SHP77 (cell line): ENCODE measurements at regions not wholly inside any gene's neighbourhood (a gene's known extent, or its start where the extent isn't known, plus 50 kb on each side); places are given as distances from the start of the nearest gene placed in this dataset.
"Not testable (repeated sequence)": the region's sequence is repeated elsewhere in the genome, so short reads cannot be mapped to it uniquely, and the experiment has no call there.

ENCODE experiments used
- DNase-seq, 2 experiments: peaks; one replicate each; lab custom pipeline; 2025; lab: John Stamatoyannopoulos, UW

DNA sequence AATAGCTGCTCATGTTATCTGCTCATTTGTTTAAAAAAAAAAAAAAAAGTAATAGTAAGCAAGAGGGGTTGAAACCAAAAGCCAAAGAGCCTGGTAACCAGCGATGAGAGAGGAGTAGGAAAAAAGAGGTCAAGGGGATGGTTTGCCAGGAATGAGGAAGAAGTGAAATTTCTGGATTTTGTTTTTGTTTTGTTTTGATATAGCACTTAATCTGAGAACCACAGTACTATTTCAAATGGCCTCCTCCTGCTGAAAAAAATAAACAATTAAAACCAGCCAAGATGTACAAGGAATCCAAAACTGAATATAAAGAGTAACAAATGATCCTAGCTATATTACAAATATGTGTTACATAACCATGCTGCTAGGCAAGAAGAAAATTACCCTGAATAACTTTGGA, 213.1 kb downstream of the FGFR2 start:
- no peak for DNase-seq

DNA sequence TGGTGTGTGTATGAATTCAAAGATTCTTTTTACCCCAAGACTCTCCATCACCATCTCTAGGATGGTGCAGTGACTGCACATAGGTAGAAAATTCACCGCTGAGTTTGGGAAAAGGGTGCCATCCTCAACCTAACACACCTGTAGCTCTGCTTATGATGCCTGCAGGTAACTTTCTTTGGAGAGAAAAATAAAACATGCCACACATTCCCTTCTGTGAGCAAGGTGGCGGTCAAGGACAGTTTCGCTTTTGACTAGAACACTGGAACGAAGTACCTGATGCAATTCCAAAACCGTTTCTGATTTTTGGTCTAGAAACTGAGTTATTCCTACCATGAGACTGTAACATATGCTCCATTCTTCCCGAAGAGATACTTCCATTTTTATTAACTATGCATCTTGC, 205.6 kb downstream of the FGFR2 start:
- DNase-seq = no peak

DNA sequence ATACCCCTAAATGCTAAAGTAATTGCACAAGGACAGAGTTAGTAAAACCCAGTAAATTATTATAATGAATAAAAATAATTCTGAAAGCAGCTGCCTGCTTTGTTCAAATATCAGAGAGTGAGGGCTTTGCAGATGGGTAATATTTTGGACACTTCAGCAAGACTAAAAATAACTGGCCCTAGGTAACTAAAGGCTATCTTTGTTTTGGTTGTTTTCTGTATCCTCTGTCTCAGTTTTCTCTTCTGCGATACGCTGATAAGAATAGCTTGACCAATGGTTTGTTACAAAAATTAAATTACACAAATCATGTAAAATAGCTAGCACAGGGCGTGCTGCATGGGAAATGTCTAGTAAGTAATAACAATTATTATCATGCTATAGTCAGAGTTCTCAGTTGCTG, 204.7 kb downstream of the FGFR2 start:
- no peak for DNase-seq

DNA sequence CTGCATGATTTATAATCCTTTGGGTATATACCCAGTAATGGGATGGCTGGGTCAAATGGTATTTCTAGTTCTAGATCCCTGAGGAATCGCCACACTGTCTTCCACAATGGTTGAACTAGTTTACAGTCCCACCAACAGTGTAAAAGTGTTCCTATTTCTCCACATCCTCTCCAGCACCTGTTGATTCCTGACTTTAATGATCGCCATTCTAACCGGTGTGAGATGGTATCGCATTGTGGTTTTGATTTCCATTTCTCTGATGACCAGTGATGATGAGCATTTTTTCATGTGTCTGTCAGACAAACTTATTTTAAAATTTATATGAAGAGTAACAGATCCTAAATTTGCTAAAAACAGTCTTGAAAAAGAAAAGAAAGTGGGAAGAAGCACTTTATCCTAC, 197.7 kb downstream of the FGFR2 start:
- DNase-seq = not testable (repeated sequence)

DNA sequence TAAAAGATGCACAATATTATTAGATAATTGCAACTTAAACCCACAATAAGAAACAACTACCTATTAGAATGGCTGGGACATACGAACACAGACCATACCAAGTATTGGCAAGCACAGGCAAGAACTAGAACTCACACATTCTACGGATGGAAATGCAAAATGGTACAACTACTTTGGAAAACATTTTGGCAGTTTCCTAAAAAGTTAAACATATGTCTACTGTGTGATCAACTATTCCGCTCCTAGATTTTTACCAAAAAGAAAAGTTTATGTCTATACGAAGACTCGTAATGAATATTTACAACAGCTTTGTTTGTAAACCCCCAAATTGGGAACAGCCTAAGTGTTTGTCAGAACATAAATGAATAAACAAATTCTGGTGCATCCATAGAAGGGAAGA, 194.7 kb downstream of the FGFR2 start:
- no peak for DNase-seq

DNA sequence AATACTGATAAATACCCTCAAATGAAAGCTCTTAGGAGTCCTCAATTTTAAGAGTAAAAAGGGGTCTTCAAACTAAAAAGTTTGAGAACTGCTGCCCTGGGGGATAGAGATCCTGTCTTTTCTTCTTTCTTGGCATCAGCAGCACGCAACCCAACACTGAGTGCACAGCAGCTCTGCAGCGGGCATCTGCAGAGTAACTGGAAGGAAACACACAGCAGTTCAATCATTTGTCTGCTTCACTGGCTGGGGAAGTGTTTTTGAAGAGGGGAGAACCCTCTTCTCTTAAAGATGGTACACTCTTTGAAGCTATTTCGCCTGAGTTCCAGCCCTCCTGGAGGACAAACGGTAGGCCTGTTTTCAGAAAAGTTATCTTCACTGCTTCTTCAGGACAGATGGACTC, 193.6 kb downstream of the FGFR2 start:
- no peak for DNase-seq

DNA sequence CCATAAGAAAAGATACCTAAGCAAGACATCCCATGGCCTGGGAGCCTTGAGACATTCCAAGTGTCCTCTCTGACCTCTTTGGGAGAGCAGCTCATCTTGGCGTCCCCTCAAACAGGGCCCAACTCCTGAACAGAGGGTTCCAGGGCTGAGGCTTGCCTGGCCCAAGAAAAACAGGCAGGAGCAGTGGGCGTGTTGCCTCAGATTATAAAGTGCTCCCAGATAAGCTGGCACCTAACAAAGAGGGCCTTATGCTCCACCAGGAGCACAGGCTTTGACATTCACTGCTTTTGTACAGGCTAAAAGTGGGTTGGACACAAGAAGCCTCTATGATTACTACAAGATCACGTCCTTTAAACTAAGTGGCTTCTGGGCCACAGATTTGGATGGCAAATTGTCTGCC, 193.1 kb downstream of the FGFR2 start:
- no peak for DNase-seq

DNA sequence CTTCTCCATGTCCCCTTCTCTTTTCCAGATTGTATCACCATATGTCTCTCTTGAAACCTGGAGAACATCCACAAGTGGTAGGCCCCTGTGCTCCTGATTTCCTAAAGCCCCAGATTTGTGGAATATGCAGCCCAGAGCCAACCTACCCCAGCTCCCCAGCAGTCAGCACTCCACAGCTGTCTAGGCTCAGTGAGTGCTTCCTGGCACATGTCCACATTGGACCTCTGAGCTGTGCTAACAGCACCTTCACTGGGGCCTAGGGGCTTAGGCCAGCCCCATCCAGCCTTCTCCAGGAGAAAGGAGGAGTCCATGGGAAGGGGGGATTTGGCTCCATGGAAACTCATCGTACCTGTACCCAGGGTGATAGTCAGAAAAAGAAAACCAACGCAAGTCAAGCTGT, 192.7 kb downstream of the FGFR2 start:
- DNase-seq = no peak

DNA sequence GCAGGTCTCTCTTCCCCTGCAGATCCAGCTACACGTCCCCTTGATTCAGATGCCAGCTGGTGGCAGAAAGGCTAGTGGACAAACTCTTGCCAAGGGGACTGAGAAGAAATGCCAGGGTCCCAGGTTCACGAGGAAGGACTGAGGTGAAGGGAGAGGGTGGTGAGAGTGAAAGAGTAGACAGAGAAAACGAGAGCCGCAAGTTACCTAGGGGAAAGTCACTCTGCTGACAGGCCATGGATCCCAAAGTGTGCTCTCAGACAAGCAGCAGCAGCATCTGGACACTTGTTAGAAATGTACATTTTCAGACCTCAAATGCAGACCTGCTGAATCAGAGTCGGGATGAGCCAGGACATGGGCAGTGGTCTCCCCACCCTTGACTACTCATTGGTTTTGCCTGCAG, 192.3 kb downstream of the FGFR2 start:
- no peak for DNase-seq

DNA sequence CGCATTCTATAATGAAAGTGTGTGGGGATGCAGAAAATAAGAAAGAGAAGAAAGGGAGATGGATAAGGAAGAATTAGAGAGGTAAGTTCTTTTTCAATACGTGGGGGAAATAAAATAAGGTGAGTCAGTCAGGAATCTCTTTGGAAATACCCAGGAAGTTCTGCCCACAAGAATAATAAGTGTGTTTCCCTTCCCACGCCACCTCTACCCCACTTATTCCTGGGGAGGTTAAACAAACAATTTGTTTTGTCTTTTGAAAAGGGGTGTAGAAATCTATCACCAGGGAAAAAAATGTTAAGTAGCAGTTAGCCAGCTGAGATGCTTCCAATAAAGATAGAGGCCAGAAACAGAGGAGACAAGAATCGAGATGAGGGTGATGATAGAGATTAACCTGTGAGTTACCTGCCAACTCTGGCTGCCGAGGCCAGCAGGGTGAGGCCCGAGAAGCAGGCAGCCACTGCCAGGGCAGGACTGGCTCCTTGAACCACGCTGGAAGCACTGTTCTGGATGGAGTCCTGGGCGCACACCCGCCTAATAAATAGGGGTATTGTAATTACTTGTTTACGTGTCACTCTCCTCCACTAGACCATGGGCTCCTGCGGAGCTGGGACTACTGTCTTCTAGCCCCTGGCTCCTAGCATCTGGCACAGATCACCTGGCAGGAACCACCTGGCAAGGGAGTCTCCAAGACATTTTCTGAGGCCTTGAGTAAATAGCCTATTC, 191.3 kb downstream of the FGFR2 start:
- no peak for DNase-seq

DNA sequence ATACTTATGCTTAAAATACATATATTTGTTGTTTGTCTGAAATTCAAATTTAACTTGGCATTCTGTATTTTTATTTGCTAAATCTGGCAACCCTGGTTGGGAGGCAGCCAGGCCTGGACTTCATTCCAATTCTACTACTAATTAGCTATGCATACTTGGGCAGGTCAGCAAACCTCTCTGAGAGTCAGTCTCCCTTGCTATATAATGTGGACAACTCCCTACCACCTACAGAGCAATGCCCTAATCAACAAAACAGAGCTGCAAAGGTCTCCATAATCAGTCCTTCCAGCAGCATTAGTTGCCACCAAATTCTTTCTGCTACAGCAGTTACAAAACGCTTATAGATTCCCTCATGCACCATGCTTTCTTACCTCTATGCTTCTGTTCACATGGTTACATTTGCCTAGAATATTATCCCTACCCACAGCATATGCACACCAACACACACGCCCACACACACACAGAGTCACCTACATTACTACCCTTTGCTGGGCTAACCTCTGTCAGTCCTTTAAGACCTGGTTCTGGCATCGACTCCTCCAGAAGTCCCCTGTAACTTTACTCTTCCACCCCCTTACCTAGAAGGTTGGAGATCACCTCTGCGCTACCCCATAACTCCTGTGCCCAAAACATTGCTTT, 188.7 kb downstream of the FGFR2 start:
- DNase-seq = no peak

DNA sequence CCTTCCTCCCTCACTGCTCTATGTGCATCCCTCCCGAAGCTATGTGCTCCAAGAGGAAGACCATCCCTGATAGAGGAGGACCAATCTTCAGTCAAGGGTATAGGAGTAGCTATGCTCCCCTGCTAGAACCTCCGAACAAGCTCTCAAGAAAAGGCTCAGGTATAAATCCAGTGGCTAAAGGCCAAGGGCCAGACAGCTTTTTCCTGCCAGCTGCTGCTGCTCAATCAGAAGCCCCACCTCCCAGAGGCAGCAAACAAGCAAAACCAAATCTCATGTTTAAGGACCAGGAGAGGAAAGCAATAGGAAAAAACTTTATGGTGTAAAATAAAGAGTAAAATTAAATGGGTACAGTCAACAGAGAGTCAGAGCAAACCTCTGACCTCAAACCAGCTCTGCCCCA, 187.2 kb downstream of the FGFR2 start:
- no peak for DNase-seq

DNA sequence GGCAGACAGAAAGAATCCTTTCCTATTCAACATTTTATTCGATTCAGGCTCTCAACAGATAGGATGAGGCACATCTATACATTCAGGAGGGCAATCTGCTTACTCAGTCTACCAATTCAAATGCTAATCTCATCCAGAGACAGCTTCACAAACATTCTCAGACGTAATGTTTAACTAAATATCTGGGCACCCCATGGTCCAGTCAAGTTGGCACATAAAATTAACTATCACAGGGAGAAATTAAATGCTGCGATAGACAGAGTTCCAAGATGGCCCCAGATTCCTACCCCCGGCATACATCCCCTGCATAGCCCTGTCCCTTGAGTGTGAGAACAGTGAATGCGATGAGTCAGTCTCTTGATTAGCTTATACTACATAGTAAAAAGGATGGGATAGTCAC, 184.3 kb downstream of the FGFR2 start:
- DNase-seq = no peak

DNA sequence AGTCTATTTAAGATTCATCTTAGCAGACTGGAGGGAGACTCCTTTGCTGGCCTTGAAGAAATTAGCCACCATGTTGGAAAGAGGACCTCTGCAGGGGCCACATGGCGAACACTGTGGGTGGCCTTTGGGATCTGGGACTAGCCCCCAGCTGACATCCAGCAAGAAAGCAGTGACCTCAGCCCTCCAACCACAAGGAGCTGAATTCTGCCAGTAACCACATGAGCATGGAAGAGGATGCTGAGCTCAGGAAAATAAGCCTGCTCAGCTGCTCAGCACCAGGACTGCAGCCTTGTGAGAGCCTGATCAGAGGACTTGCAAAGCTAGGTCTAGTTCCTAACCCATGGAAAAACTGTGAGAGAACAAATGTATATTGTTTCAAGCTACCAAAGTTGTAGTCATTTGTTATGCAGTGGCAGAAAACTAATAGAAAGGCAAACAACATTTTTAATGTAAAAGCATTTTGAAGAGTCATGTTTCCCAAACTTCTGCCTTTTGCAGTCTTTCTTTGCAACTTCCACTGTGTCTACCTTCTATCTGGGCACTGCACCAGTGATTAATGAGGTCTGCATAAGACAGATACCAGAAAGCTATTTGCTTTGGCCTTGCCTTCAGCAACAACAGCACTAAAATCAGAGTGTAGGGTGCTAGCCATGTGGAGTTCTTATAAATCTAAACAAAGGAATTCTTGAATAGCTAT, 183.7 kb downstream of the FGFR2 start:
- DNase-seq = no peak

DNA sequence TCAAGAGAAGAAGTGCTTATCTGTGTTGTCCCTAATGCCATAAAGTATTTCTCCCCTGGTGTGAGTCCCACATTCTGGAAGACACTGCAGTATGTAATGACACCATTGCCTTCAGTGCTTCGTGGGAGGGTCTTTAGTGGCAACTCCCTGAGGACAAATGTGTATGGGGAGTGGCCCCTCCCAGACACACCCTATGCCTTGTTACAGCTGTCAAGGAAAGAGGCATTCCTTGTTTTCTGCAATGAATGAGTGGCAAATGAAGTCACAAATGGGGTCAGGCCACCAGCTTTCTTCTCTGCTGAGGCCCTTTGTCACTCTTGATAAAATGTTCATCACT, 183.2 kb downstream of the FGFR2 start:
- no peak for DNase-seq

DNA sequence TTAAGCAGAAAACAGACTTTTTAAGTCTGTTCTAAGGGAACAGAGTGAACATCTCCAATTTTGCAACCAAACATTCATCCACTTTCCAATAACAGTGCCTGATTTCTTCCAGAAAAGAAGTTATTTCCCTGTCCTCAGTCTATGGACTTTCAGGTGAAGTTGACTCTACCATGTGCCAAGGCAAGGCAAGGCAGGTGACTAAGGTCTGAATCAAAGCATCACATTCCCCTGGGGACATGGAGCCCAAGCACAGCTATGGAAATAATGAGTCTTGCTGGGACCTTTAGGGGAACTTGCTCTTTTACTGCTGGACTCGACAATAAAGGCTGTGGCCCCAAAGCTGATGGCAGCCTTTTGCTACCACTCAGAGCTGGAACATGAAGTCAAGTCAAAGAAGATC, 182.2 kb downstream of the FGFR2 start:
- DNase-seq = no peak

DNA sequence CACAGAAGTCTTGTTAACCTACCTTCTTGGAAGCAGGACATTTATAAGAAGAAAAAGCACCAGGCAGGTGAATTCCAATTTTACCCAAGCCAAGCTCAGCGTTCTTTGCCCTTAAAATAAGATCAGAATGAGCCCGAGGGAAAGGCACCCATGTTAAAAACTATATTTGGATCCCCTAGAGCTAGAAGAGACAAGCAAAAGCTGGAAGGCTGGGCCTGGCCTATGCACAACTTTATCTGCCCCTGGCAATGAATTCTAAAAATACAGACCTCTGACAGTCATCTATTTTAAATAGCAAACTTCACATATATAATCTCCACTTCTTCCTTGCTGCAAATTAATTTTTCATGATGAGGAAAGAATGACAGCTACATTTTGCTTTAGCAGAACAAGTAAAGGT, 180.9 kb downstream of the FGFR2 start:
- DNase-seq = no peak

DNA sequence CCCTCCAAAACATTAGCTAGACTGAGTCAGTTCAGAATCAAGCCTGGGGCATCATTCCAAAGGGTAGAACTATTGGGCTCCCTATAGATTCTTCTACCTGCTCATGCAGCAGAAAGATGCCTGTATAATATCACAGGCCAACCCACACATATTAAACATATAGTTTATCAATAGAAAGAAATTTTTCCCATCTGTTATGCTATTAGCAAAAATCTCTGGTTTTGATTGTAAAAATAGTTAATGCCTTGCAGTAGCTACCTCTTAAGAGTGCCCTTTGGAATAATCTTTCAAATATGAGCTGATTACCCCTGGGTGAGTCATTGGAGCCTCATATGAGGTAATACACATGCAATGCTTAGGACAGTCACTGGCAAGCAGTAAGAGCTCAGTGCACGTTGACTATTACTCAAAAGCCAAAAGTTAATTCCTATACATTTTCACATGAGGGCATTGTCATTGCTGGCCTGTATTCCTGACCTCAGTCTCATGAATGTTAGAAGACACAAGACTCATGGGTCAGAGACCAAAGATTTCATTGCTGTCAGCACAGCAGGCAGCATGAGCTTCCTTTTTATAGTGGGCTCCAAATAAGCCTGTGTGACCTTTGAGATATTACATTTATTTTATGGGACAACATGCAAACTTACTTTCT, 180.0 kb downstream of the FGFR2 start:
- no peak for DNase-seq

DNA sequence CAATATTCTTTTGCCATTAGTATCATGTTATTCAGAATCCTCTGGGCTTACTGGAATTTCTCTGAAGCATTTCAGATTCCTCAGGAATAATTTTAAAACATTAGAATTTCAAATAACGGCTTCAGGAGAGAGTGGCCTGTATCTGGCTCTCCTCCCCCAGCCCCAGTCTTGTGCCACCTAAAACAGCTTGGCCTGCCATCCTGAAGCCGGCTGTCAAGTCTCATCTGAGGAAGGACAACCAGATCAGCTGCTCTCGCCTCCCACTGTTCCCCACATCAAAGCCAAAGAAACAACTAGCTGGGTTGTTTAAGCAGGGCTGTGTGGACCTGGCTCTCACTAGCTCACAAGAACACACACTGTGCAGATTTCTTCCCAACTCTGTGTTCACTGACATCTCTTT, 178.2 kb downstream of the FGFR2 start:
- DNase-seq = no peak

DNA sequence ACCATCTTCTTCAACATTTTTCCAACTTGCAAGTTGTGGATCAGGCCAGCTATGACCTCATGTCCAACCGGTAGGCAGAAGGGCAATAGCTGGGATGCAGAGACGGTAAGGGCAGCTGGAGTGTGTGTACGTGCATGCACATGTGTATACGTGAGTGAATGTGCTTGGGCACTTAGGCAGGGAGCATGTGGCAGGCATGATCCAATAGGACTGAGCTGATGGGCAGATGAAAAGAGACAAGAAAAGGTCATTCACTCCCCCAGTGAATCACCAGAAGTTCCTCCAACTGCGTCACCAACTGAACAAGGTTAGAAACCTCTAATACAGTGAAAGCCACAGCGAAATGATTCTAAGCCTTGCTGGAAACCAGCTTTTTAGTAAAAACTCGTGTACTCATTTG, 176.1 kb downstream of the FGFR2 start:
- no peak for DNase-seq

DNA sequence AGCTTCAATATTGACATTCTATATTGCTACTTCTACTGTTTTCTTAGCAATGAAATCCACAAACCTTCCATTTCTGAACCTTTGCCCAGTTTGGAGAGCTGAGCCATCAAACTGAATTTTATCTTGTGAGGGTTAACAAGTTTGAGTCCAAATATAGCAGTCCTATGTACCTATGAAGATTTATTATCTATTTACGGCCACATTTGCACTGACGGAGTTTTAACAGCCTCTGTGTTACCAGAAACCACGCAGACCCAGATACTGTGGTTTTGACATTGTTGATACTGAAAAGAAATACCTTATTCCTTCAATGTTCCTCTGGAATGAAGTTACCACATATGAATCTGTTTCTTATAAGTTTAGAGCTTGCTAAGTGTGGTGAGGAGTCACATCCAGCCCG, 172.6 kb downstream of the FGFR2 start:
- DNase-seq = no peak

DNA sequence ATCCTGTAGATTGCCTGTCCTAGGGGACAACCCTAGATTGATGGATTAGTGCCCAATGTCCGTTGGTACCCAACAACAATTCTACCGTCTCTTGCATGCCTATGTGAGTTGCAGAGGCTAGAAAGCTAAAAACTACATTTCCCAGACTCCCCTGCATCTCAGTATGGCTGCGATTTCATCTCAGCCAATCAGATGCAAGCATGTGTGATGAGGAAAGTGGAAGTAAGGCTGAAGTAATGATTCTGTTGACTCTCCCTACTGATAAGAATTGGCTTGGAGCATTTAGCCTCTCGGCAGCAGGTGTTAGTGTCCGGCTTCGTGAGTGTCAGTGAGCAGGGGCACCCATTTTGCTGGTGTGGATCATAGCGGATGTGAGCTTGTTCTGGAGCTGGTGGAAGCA, 171.9 kb downstream of the FGFR2 start:
- DNase-seq = no peak
